IMR-90 (cell line): ENCODE measurements at regions not wholly inside any gene's neighbourhood (a gene's known extent, or its start where the extent isn't known, plus 50 kb on each side); places are given as distances from the start of the nearest gene placed in this dataset.

Experiments used
- CTCF ChIP-seq: conservative IDR thresholded peaks from 2 replicates; pipeline ENCODE4 v1.5.1; 2012; ENCODE audit warnings: mild to moderate bottlenecking, low read depth, low read length, improper control_type of control experiment
- RAD21 ChIP-seq: IDR thresholded peaks from 2 replicates; pipeline ENCODE4 v1.6.1; 2012; ENCODE audit warnings: low read length, improper control_type of control experiment

DNA sequence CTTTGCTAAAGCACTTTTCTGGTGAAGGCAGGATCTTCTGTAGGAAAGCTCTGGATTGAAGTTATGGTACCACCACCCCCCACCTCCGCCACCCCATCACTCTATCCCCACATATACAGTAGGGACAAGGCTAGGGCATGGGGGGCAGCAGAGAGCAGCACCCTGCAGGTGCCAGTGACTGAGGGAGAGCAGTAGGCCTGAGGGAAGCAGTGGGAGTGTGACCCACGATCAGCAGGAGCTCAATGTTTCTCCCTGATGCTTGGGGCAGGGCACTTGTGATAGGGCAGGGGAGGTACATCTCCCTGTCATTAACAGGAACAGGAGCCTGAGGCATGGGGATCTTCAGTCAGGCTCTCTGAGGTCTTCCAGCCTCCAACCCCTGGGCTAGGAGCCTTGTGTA, 121.6 kb downstream of the ZFP36L2 start:
- TF ChIP-seq CTCF, result no peak
- no peak for TF ChIP-seq RAD21
